ENCODE measurements at regions not wholly inside any gene's neighbourhood (a gene's known extent, or its start where the extent isn't known, plus 50 kb on each side); places are given as distances from the start of the nearest gene placed in this dataset.

- H3K27ac ChIP-seq = no peak overlapping the region
- TF ChIP-seq, protein P1, sequence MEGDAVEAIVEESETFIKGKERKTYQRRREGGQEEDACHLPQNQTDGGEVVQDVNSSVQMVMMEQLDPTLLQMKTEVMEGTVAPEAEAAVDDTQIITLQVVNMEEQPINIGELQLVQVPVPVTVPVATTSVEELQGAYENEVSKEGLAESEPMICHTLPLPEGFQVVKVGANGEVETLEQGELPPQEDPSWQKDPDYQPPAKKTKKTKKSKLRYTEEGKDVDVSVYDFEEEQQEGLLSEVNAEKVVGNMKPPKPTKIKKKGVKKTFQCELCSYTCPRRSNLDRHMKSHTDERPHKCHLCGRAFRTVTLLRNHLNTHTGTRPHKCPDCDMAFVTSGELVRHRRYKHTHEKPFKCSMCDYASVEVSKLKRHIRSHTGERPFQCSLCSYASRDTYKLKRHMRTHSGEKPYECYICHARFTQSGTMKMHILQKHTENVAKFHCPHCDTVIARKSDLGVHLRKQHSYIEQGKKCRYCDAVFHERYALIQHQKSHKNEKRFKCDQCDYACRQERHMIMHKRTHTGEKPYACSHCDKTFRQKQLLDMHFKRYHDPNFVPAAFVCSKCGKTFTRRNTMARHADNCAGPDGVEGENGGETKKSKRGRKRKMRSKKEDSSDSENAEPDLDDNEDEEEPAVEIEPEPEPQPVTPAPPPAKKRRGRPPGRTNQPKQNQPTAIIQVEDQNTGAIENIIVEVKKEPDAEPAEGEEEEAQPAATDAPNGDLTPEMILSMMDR (conservative IDR thresholded peaks at IDR 0.05) = no peak
- TF ChIP-seq ZFX (IDR thresholded peaks at IDR 0.05) = no peak
These were observed 142.4 kb downstream of the ZFP36L2 start for GRCh38 chr2:43083710-43084698.

DNA sequence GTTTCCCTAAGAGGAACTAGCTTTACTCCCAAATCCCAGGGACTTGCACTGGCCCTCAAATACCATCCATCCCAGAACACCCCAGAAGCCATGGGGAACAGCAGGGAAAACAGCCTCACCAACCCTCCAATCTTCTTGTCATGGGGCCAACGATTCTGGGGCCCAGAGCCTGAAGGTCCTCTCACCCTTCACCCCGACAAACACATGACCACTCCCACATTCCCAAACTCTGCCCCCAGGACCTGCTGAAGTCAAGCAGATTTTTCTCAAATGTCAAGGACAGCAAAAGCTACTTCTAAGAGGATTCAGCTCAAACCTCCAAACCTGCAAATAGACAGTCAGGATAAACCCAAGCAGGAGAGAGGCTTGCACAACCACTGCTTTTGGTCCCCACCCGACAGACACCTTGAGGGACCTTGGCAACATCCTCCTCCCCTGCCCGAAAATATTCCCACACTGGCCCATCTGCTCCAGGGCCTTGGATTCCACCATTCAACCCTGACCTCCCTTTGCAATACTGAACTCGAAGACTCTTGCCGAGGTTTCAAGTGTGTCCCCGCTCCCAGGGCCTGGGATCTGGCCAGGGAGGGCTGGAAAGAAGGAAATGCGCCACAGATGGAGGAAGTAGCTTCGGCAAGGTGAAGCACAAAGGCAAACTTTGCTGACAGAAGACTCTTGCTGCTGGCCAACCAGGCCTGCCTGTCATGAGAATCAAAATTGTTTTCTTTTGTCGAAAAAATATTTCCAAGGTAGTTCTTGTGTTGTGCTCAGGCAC lies 143.3 kb downstream of the ZFP36L2 start:
- TF ChIP-seq ZFX (IDR thresholded peaks at IDR 0.05) = no peak
- TF ChIP-seq, protein P1 (conservative IDR thresholded peaks at IDR 0.05) = no peak
- no peak overlapping the region for H3K27ac ChIP-seq

DNA sequence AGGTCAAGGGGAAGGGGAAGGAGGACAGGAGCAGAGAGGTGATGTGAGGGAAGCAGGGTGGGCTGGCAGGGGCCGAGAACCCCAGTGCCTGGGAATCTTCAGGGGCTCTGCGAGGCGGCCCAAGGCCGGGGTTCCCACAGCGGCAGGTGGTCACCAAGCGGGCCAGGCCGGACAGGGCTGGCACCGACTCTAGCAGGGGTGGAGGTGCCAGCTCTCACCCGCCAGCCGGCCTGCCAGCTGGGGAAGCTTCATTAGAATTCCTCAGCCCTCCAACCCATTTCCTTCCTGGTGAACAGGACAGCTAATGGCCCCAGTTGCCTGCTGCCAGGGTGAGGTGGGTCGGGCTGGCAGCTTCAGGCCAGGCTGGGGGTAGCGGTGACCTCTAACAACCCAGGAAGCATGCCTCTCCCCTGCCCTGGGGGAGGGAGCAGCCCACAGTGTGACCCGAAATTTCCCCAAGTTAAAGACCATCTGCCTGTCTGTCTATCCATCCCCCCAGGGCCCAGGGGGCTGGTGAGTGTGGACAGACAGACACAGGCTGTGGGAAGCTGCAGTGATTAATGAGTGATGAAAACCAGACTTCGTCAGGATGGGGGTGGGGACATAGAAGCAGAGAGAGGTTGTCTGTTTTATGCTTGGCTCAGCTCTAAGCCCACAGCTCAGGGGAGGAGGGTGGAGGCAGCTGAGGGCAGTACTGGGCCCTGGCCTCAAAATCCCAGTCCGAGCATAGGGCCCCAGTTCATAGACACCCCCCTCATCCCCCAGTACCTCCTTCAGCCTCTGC lies 144.1 kb downstream of the ZFP36L2 start:
- no peak for TF ChIP-seq ZFX (IDR thresholded peaks at IDR 0.05)
- TF ChIP-seq, protein P1 (conservative IDR thresholded peaks at IDR 0.05) = no peak
- H3K27ac ChIP-seq = no peak overlapping the region

GRCh38 chr2:43081131-43081765 lies 145.2 kb downstream of the ZFP36L2 start:
- no peak overlapping the region for H3K27ac ChIP-seq
- no peak for TF ChIP-seq ZFX (IDR thresholded peaks at IDR 0.05)
- TF ChIP-seq, protein P1 (conservative IDR thresholded peaks at IDR 0.05) = no peak

DNA sequence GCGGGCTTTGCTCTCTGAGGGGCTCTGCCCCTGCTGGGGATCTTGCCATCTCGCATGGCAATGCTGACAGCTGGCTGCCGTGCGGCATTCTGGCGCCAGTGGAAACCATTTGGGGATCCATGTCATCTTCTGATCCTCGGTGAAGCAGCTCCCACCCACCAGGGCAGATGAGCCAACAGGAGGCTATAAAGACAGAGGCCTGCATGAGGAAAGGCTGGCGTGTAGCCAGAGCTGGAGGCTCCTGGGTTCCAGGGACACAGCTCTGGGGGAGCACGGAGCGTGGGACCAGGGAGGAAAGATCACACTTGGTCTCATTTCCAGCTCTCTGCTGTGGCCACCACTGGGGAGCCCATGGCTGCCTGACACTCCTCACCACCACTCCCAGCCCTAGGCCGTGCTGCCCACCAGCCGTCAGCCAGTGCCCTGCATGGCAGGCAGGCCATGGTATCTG lies 145.8 kb downstream of the ZFP36L2 start:
- TF ChIP-seq ZFX (IDR thresholded peaks at IDR 0.05) = no peak
- TF ChIP-seq, protein P1 (conservative IDR thresholded peaks at IDR 0.05) = no peak
- H3K27ac ChIP-seq = no peak overlapping the region

GRCh38 chr2:43078781-43079755 lies 147.3 kb downstream of the ZFP36L2 start:
- H3K27ac ChIP-seq = no peak overlapping the region
- TF ChIP-seq, protein P1 (conservative IDR thresholded peaks at IDR 0.05) = no peak
- no peak for TF ChIP-seq ZFX (IDR thresholded peaks at IDR 0.05)
